ENCODE measurements at regions not wholly inside any gene's neighbourhood (a gene's known extent, or its start where the extent isn't known, plus 50 kb on each side); places are given as distances from the start of the nearest gene placed in this dataset.

DNA sequence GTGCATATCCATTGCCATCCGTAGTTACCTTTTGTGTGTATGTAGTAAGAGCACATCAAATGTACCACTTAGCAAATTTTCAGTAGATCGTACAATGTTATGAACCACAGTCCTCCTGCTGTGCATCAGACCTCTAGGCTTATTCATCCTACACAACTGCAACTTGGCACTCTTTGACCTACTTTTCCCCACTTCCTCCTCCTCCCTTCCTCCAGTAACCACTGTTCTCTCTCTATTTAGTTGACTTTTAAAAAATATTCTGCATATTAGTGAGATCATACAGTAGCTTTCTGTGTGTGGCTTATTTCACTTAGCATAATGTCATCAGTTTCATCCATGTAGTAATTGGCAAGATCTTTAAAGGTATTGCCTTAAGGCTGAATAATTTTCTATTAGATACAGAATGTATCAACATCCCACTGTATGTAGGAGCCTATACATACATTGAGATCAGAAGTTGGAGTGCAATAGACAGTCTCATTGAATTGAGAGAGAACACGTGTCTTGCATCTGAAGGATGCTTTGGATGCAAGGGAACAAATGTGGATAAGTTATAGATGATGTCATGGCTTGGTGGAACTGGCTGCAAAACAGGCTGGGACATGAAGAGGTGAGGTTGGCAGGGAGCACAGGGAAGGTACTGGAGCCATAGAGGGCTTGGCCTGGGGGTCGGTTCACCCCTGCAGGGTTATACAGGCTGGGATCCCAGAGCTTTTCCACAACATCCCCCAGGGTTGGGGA, 83.0 kb upstream of the FAM180A start:
- Histone ChIP-seq H3K36me3 (ENCODE audit: control insufficient read depth in 3 of 3, insufficient read depth in 3 of 3, low read length in 3 of 3) (no peaks in the 10 kb centered on the region), H3K27ac (ENCODE audit: low read depth, low read length) (no peak overlapping the region), H3K27me3 (ENCODE audit: control insufficient read depth in 3 of 3, insufficient read depth in 3 of 3, low read length in 3 of 3) (peaks cover 0 to 2% (median 0%) of the 10 kb centered on the region in 3 donors), H3K4me1 (ENCODE audit: control insufficient read depth in 3 of 3, insufficient read depth in 3 of 3, low read length in 3 of 3) (no peaks in the 10 kb centered on the region), H3K9ac (ENCODE audit: low read depth in 1 of 3, low read length in 3 of 3) (no peak overlapping the region), H3K4me3 (ENCODE audit: low read length in 3 of 3) (no peak overlapping the region), H3K9me3 (ENCODE audit: control insufficient read depth in 3 of 3, low read length in 3 of 3) (no peaks in the 10 kb centered on the region)

DNA sequence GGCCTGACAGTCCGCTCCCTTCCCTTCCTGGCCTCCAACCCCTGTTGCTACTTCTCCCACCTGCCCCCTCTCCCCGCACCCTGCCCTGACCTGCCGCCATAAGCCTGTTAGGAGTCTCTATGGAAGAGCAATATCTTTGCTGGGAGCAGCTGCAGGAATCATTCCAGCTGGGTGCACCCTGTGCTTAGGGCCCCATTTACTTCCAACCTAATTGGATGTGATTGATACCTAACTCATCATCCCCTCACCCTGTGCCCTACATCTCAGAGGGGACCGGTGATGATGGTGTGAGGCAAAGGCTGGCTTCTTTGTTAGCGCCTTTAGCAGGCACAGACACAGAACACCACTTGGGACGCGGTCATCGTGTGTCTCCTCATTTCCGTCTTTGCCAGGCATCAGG, 80.0 kb upstream of the FAM180A start:
- Histone ChIP-seq H3K9me3 (ENCODE audit: control insufficient read depth in 3 of 3, low read length in 3 of 3) (no peaks in the 10 kb centered on the region), H3K27me3 (ENCODE audit: control insufficient read depth in 3 of 3, insufficient read depth in 3 of 3, low read length in 3 of 3) (peaks cover 0 to 3% (median 2%) of the 10 kb centered on the region in 3 donors), H3K27ac (ENCODE audit: low read depth, low read length) (no peak overlapping the region), H3K9ac (ENCODE audit: low read depth in 1 of 3, low read length in 3 of 3) (no peak overlapping the region), H3K36me3 (ENCODE audit: control insufficient read depth in 3 of 3, insufficient read depth in 3 of 3, low read length in 3 of 3) (no peaks in the 10 kb centered on the region), H3K4me1 (ENCODE audit: control insufficient read depth in 3 of 3, insufficient read depth in 3 of 3, low read length in 3 of 3) (no peaks in the 10 kb centered on the region), H3K4me3 (ENCODE audit: low read length in 3 of 3) (no peak overlapping the region)

DNA sequence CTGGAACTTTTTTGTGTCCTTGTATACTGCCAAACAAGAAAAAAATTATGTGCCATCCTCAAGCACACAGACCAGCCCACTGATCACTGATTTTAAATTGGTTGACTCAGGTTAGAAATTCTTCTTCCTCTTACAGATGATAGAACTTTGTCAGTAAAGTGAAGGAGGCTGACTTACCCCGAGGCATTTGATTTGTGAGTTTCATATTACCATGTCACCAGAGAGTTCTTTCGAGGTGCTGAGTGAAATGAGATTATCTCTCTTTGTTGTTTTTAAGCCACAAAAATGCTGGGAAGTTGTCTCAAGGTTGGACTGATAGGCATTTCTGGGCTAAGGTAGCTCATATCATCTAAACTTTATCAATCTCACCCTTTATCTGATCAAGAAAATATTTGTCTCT, 78.8 kb upstream of the FAM180A start:
- peaks cover 0 to 3% (median 1%) of the 10 kb centered on the region in 3 donors for H3K27me3 ChIP-seq (ENCODE audit: control insufficient read depth in 3 of 3, insufficient read depth in 3 of 3, low read length in 3 of 3)
- no peaks in the 10 kb centered on the region for H3K4me1 ChIP-seq (ENCODE audit: control insufficient read depth in 3 of 3, insufficient read depth in 3 of 3, low read length in 3 of 3)
- H3K27ac ChIP-seq (ENCODE audit: low read depth, low read length), result no peak overlapping the region
- no peak overlapping the region for H3K9ac ChIP-seq (ENCODE audit: low read depth in 1 of 3, low read length in 3 of 3)
- no peaks in the 10 kb centered on the region for H3K36me3 ChIP-seq (ENCODE audit: control insufficient read depth in 3 of 3, insufficient read depth in 3 of 3, low read length in 3 of 3)
- H3K4me3 ChIP-seq (ENCODE audit: low read length in 3 of 3), result no peak overlapping the region
- H3K9me3 ChIP-seq (ENCODE audit: control insufficient read depth in 3 of 3, low read length in 3 of 3), result no peaks in the 10 kb centered on the region

DNA sequence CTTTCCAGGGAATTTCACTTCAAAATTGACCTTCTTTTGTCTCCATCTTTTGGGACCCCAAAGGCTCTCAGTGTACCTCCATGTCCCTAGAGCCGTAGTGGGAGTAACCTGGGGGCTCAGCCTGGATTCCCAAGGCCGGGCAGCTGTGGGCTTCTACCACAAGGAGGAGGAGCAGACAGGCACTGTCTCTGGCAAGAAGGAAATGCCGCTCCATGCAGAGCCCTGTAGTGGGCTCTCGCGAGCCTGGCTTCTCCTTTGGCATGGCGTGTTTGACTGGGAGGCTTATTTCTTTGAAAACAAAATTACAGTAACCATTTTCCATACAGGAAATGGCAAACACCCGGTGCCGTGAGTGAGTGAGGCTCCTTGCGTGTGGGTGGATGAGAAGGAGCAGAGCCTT, 76.8 kb upstream of the FAM180A start:
- no peaks in the 10 kb centered on the region for H3K36me3 ChIP-seq (ENCODE audit: control insufficient read depth in 3 of 3, insufficient read depth in 3 of 3, low read length in 3 of 3)
- H3K27ac ChIP-seq (ENCODE audit: low read depth, low read length), result no peak overlapping the region
- H3K9ac ChIP-seq (ENCODE audit: low read depth in 1 of 3, low read length in 3 of 3), result no peak overlapping the region
- peaks cover 0 to 3% (median 0%) of the 10 kb centered on the region in 3 donors for H3K27me3 ChIP-seq (ENCODE audit: control insufficient read depth in 3 of 3, insufficient read depth in 3 of 3, low read length in 3 of 3)
- no peaks in the 10 kb centered on the region for H3K9me3 ChIP-seq (ENCODE audit: control insufficient read depth in 3 of 3, low read length in 3 of 3)
- no peaks in the 10 kb centered on the region for H3K4me1 ChIP-seq (ENCODE audit: control insufficient read depth in 3 of 3, insufficient read depth in 3 of 3, low read length in 3 of 3)
- H3K4me3 ChIP-seq (ENCODE audit: low read length in 3 of 3), result no peak overlapping the region

DNA sequence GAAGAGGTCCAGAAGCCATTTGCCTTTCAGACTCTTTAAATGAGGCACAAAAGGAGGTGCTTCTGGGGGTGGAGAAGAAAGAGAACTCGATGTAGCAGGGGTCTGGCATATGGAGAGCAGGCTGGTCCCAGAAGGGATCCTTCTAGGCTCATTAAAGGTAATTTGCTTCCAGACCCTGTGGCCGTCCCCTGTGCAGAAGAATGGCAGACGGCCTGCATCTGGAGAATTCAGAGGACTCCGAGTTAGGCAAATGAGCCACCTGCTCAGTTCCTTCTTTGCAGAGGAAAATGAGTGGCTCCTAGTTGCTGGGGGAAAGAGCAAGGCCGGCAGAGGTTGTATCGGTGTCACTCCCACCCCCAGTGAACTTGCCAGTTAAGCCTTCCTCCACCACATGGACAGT, 73.8 kb upstream of the FAM180A start:
- H3K36me3 ChIP-seq (ENCODE audit: control insufficient read depth in 3 of 3, insufficient read depth in 3 of 3, low read length in 3 of 3), result no peaks in the 10 kb centered on the region
- no peak overlapping the region for H3K4me3 ChIP-seq (ENCODE audit: low read length in 3 of 3)
- no peaks in the 10 kb centered on the region for H3K9me3 ChIP-seq (ENCODE audit: control insufficient read depth in 3 of 3, low read length in 3 of 3)
- no peak overlapping the region for H3K9ac ChIP-seq (ENCODE audit: low read depth in 1 of 3, low read length in 3 of 3)
- no peaks in the 10 kb centered on the region for H3K4me1 ChIP-seq (ENCODE audit: control insufficient read depth in 3 of 3, insufficient read depth in 3 of 3, low read length in 3 of 3)
- H3K27me3 ChIP-seq (ENCODE audit: control insufficient read depth in 3 of 3, insufficient read depth in 3 of 3, low read length in 3 of 3), result peaks cover 0 to 3% (median 0%) of the 10 kb centered on the region in 3 donors
- no peak overlapping the region for H3K27ac ChIP-seq (ENCODE audit: low read depth, low read length)

DNA sequence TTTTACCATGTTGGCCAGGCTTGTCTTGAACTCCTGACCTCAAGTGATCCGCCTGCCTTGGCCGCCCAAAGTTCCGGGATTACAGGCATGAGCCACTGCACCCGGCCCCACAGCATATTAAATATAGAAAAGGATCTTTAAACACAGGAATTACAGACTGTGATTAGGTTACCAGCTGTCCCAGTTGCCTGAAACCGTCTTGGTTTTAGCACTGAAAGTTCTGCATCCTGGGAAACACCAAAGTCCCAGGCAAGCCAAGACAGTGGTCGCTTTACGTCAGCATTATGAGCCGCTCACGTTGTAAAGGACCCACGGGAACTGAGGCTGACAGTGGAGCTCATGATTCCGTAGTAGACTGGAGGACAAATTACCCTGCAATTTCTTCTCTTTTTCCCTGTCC, 69.0 kb upstream of the FAM180A start:
- Histone ChIP-seq H3K9me3 (ENCODE audit: control insufficient read depth in 3 of 3, low read length in 3 of 3) (no peaks in the 10 kb centered on the region), H3K9ac (ENCODE audit: low read depth in 1 of 3, low read length in 3 of 3) (no peak overlapping the region), H3K4me3 (ENCODE audit: low read length in 3 of 3) (no peak overlapping the region), H3K27ac (ENCODE audit: low read depth, low read length) (no peak overlapping the region), H3K4me1 (ENCODE audit: control insufficient read depth in 3 of 3, insufficient read depth in 3 of 3, low read length in 3 of 3) (peaks cover 0 to 4% (median 3%) of the 10 kb centered on the region in 3 donors), H3K36me3 (ENCODE audit: control insufficient read depth in 3 of 3, insufficient read depth in 3 of 3, low read length in 3 of 3) (no peaks in the 10 kb centered on the region), H3K27me3 (ENCODE audit: control insufficient read depth in 3 of 3, insufficient read depth in 3 of 3, low read length in 3 of 3) (no peaks in the 10 kb centered on the region)

DNA sequence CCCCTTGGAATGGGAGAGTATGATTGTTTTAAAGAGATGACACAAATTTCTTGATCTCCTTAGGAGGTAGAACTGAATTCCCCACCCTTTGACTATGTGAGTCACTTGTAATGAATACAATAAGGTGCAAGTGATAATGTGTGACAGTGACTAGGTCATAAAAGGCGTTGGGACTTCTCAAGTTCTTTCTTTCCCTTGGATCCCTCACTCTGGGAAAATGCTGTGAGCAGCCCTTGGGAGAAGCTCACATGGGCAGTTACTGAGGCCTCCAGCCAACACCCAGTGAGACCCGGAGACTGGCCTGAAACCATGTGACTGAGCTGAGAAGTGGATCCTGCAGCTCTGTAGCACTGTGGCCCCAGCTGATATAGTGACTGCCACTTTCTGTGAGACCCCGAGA, 66.4 kb upstream of the FAM180A start:
- H3K9me3 ChIP-seq (ENCODE audit: control insufficient read depth in 3 of 3, low read length in 3 of 3), result no peaks in the 10 kb centered on the region
- H3K36me3 ChIP-seq (ENCODE audit: control insufficient read depth in 3 of 3, insufficient read depth in 3 of 3, low read length in 3 of 3), result no peaks in the 10 kb centered on the region
- H3K4me3 ChIP-seq (ENCODE audit: low read length in 3 of 3), result no peak overlapping the region
- H3K4me1 ChIP-seq (ENCODE audit: control insufficient read depth in 3 of 3, insufficient read depth in 3 of 3, low read length in 3 of 3), result peaks cover 0 to 4% (median 3%) of the 10 kb centered on the region in 3 donors
- H3K9ac ChIP-seq (ENCODE audit: low read depth in 1 of 3, low read length in 3 of 3), result no peak overlapping the region
- no peak overlapping the region for H3K27ac ChIP-seq (ENCODE audit: low read depth, low read length)
- no peaks in the 10 kb centered on the region for H3K27me3 ChIP-seq (ENCODE audit: control insufficient read depth in 3 of 3, insufficient read depth in 3 of 3, low read length in 3 of 3)

DNA sequence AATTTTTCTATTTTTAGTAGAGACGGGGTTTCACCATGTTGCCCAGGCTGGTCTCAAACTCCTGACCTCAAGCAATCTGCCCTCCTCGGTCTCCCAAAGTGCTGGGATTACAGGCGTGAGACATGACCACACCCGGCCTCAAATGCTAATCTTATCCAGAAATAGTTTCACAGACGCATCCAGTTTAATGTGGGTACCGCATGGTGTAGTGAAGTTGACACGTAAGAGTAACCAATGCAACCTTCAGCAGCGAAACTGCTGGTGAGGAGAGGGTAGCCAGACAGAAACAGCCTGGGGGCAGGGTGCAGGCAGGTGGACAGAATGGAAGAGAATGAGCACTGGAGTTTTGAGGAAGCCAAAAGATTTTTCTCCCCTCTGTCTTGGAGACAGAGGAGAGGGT, 63.5 kb upstream of the FAM180A start:
- no peak overlapping the region for H3K9ac ChIP-seq (ENCODE audit: low read depth in 1 of 3, low read length in 3 of 3)
- H3K4me1 ChIP-seq (ENCODE audit: control insufficient read depth in 3 of 3, insufficient read depth in 3 of 3, low read length in 3 of 3), result peaks cover 20 to 22% (median 20%) of the 10 kb centered on the region in 3 donors
- no peaks in the 10 kb centered on the region for H3K27me3 ChIP-seq (ENCODE audit: control insufficient read depth in 3 of 3, insufficient read depth in 3 of 3, low read length in 3 of 3)
- H3K4me3 ChIP-seq (ENCODE audit: low read length in 3 of 3), result no peak overlapping the region
- H3K27ac ChIP-seq (ENCODE audit: low read depth, low read length), result no peak overlapping the region
- H3K36me3 ChIP-seq (ENCODE audit: control insufficient read depth in 3 of 3, insufficient read depth in 3 of 3, low read length in 3 of 3), result no peaks in the 10 kb centered on the region
- H3K9me3 ChIP-seq (ENCODE audit: control insufficient read depth in 3 of 3, low read length in 3 of 3), result no peaks in the 10 kb centered on the region

DNA sequence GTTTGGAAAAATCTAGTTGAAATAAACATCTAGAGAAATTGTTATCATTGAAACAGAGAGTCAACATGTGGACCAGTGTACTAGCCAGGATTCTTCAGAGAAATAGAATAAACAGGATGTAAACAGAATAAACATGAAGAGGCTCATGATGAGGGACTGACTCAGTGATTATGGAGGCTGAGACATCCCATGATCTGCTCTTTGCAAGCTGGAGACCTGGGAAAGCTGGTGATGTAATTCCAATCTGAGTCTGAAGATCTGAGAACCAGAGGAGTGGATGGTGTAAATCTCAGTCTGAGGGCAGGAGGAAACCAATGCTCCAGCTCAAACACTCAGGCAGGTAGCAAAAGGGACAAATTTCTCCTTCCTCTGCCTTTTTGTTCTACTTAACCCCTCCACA, 62.9 kb upstream of the FAM180A start:
- Histone ChIP-seq H3K4me1 (ENCODE audit: control insufficient read depth in 3 of 3, insufficient read depth in 3 of 3, low read length in 3 of 3) (peaks cover 18 to 22% (median 20%) of the 10 kb centered on the region in 3 donors), H3K36me3 (ENCODE audit: control insufficient read depth in 3 of 3, insufficient read depth in 3 of 3, low read length in 3 of 3) (no peaks in the 10 kb centered on the region), H3K27ac (ENCODE audit: low read depth, low read length) (no peak overlapping the region), H3K4me3 (ENCODE audit: low read length in 3 of 3) (no peak overlapping the region), H3K9me3 (ENCODE audit: control insufficient read depth in 3 of 3, low read length in 3 of 3) (no peaks in the 10 kb centered on the region), H3K27me3 (ENCODE audit: control insufficient read depth in 3 of 3, insufficient read depth in 3 of 3, low read length in 3 of 3) (no peaks in the 10 kb centered on the region), H3K9ac (ENCODE audit: low read depth in 1 of 3, low read length in 3 of 3) (no peak overlapping the region)

DNA sequence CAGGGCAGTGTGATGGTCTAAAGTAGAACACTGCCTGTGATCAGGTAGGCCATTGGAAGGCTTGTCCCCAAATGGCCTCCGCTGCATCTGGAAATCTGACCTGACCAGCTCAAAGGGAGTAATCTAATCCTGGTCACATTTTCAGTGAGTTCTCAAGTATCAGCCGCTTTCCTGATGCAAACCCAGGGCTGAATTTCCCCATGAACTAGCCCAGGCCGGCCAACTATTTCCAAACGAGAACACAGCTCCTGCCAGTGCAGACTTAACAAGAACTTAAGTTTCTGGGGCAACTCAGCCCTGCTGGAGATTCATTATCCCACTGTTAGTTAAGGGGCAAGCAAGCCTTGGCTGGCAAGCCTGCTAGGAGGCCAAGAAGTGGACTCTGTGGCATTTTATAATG, 59.6 kb upstream of the FAM180A start:
- no peaks in the 10 kb centered on the region for H3K9me3 ChIP-seq (ENCODE audit: control insufficient read depth in 3 of 3, low read length in 3 of 3)
- peak overlapping the region in 1 of 3 donors; percentile 58 for H3K4me3 ChIP-seq (ENCODE audit: low read length in 3 of 3)
- no peaks in the 10 kb centered on the region for H3K36me3 ChIP-seq (ENCODE audit: control insufficient read depth in 3 of 3, insufficient read depth in 3 of 3, low read length in 3 of 3)
- H3K27me3 ChIP-seq (ENCODE audit: control insufficient read depth in 3 of 3, insufficient read depth in 3 of 3, low read length in 3 of 3), result no peaks in the 10 kb centered on the region
- H3K27ac ChIP-seq (ENCODE audit: low read depth, low read length), result peak overlapping the region; percentile 63
- H3K9ac ChIP-seq (ENCODE audit: low read depth in 1 of 3, low read length in 3 of 3), result peak overlapping the region in 2 of 3 donors; percentile 2 to 79
- H3K4me1 ChIP-seq (ENCODE audit: control insufficient read depth in 3 of 3, insufficient read depth in 3 of 3, low read length in 3 of 3), result peaks cover 18 to 20% (median 18%) of the 10 kb centered on the region in 3 donors

All from skeletal muscle tissue (tissue), 3 donors.